ENCODE measurements at regions not wholly inside any gene's neighbourhood (a gene's known extent, or its start where the extent isn't known, plus 50 kb on each side); places are given as distances from the start of the nearest gene placed in this dataset.
A peak's percentile ranks its signal among the peaks of the same experiment; 100 is the strongest.

GRCh38 chr17:72592242-72592966 is 471.6 kb downstream of the SOX9 start:
- H3K27ac ChIP-seq (ENCODE audit: low read depth in 1 of 2, low read length in 2 of 2), result no peak overlapping the region
- peaks cover 72% of the 10 kb centered on the region for H3K27me3 Mint-ChIP-seq
- peak; percentile 10 to 74 (median 45) for DNase-seq
- intact Hi-C loops (cut with DNase I, micrococcal nuclease), result no loop called here
- H3K36me3 Mint-ChIP-seq (ENCODE audit: low read depth), result no peaks in the 10 kb centered on the region
- peaks cover 26% of the 10 kb centered on the region for H3K4me1 ChIP-seq (ENCODE audit: insufficient read depth, low read length)
- H3K9me3 Mint-ChIP-seq, result no peaks in the 10 kb centered on the region
- ATAC-seq (ENCODE audit: poor library complexity), result peak; percentile 69
- H3K4me3 Mint-ChIP-seq, result peak overlapping the region; percentile 86
- no peaks in the 10 kb centered on the region for H3K9me3 ChIP-seq (ENCODE audit: control insufficient read depth in 1 of 2, insufficient read depth in 1 of 2, low read length in 2 of 2)
- peak overlapping the region; percentile 60 for H3K4me3 ChIP-seq (ENCODE audit: low read length)
- no peaks in the 10 kb centered on the region for H3K36me3 ChIP-seq (ENCODE audit: insufficient read depth, low read length)
- no peak overlapping the region for H3K27ac Mint-ChIP-seq
- CTCF ChIA-PET, result no interaction called here
- peaks cover 36% of the 10 kb centered on the region for H3K4me1 Mint-ChIP-seq (ENCODE audit: low read depth)
- no peak for TF ChIP-seq CTCF (IDR thresholded peaks at IDR 0.05)
- POLR2A ChIA-PET, result interaction anchor here (1.2 to 1.8 kb wide), 3 partner anchors 25 to 640 kb away, joined by 3 to 4 read pairs (median 4); a partner anchor contains a TSS
- H3K27me3 ChIP-seq (ENCODE audit: control insufficient read depth in 1 of 2, insufficient read depth in 2 of 2, low read length in 2 of 2), result peaks cover 21 to 25% of the 10 kb centered on the region in 2 experiments

- ChIA-PET CTCF (no interaction called here), POLR2A (interaction anchor here (1.8 kb wide), 2 partner anchors 126 to 639 kb away, joined by 4 read pairs; a partner anchor contains a TSS)
- Mint-ChIP-seq H3K4me3 (peak overlapping the region; percentile 49), H3K27me3 (peaks cover 72% of the 10 kb centered on the region), H3K27ac (no peak overlapping the region), H3K9me3 (no peaks in the 10 kb centered on the region), H3K4me1 (ENCODE audit: low read depth) (peaks cover 30% of the 10 kb centered on the region), H3K36me3 (ENCODE audit: low read depth) (no peaks in the 10 kb centered on the region)
- ATAC-seq (ENCODE audit: poor library complexity) (no peak), DNase-seq (no peak)
- no peak for TF ChIP-seq CTCF (IDR thresholded peaks at IDR 0.05)
- peaks cover 21 to 25% of the 10 kb centered on the region in 2 experiments for H3K27me3 ChIP-seq (ENCODE audit: control insufficient read depth in 1 of 2, insufficient read depth in 2 of 2, low read length in 2 of 2)
- peaks cover 21% of the 10 kb centered on the region for H3K4me1 ChIP-seq (ENCODE audit: insufficient read depth, low read length)
- no peaks in the 10 kb centered on the region for H3K9me3 ChIP-seq (ENCODE audit: control insufficient read depth in 1 of 2, insufficient read depth in 1 of 2, low read length in 2 of 2)
- no peak overlapping the region for H3K4me3 ChIP-seq (ENCODE audit: low read length)
- intact Hi-C loops (cut with DNase I, micrococcal nuclease), result no loop called here
- H3K36me3 ChIP-seq (ENCODE audit: insufficient read depth, low read length), result no peaks in the 10 kb centered on the region
- H3K27ac ChIP-seq (ENCODE audit: low read depth in 1 of 2, low read length in 2 of 2), result no peak overlapping the region
Measured at GRCh38 chr17:72592967-72593325, 472.1 kb downstream of the SOX9 start.

- intact Hi-C loops (cut with DNase I, micrococcal nuclease), result no loop called here
Measured at GRCh38 chr17:72594248-72594647, 473.4 kb downstream of the SOX9 start.

More at GRCh38 chr17:72594248-72594647, 473.4 kb downstream of the SOX9 start:
- POLR2A ChIA-PET, result no interaction called here
- Histone ChIP-seq H3K9me3 (ENCODE audit: control insufficient read depth in 1 of 2, insufficient read depth in 1 of 2, low read length in 2 of 2) (no peaks in the 10 kb centered on the region), H3K4me1 (ENCODE audit: insufficient read depth, low read length) (peaks cover 17% of the 10 kb centered on the region), H3K27ac (ENCODE audit: low read depth in 1 of 2, low read length in 2 of 2) (no peak overlapping the region), H3K36me3 (ENCODE audit: insufficient read depth, low read length) (no peaks in the 10 kb centered on the region), H3K4me3 (ENCODE audit: low read length) (no peak overlapping the region), H3K27me3 (ENCODE audit: control insufficient read depth in 1 of 2, insufficient read depth in 2 of 2, low read length in 2 of 2) (peaks cover 21 to 25% of the 10 kb centered on the region in 2 experiments)
- no peaks in the 10 kb centered on the region for H3K9me3 Mint-ChIP-seq
- H3K4me1 Mint-ChIP-seq (ENCODE audit: low read depth), result peaks cover 17% of the 10 kb centered on the region
- peaks cover 70% of the 10 kb centered on the region for H3K27me3 Mint-ChIP-seq
- CTCF ChIA-PET, result no interaction called here
- H3K36me3 Mint-ChIP-seq (ENCODE audit: low read depth), result no peaks in the 10 kb centered on the region
- no peak overlapping the region for H3K4me3 Mint-ChIP-seq
- ATAC-seq (ENCODE audit: poor library complexity), result no peak
- no peak overlapping the region for H3K27ac Mint-ChIP-seq
- DNase-seq, result no peak
- TF ChIP-seq CTCF (IDR thresholded peaks at IDR 0.05), result no peak

Data from CD4-positive, alpha-beta T cell (primary cell).